GM12873 (cell line): ENCODE measurements at regions not wholly inside any gene's neighbourhood (a gene's known extent, or its start where the extent isn't known, plus 50 kb on each side); places are given as distances from the start of the nearest gene placed in this dataset.

Source experiments
- TF ChIP-seq, protein P1 (sequence below): IDR thresholded peaks from 2 replicates; pipeline ENCODE4 v1.5.1; 2012; ENCODE audit warnings: low read depth, mild to moderate bottlenecking, moderate library complexity, low read length, control low read depth; ENCODE audit not compliant: insufficient read depth; ENCODE audit errors: missing control alignments

DNA sequence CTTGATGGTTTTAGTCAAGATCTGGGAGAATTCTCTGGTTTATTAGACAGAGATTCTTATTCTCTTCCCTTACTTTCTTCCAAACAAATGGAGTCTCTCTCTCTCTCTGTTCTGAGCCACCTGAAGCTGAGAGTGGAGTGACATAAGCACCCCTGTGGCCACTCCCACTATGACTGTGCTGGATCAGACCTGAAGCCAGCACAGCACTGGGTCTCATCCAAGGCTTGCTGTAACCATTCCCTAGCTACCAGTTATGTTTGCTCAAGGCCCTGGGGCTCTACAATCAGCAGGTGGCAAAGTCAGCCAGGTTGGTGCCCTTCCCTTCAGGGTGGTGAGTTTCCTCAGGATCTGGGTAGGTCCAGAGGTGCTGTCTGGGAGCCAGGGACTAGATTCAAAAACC lies 568.5 kb downstream of the AACS start:
- TF ChIP-seq, protein P1, sequence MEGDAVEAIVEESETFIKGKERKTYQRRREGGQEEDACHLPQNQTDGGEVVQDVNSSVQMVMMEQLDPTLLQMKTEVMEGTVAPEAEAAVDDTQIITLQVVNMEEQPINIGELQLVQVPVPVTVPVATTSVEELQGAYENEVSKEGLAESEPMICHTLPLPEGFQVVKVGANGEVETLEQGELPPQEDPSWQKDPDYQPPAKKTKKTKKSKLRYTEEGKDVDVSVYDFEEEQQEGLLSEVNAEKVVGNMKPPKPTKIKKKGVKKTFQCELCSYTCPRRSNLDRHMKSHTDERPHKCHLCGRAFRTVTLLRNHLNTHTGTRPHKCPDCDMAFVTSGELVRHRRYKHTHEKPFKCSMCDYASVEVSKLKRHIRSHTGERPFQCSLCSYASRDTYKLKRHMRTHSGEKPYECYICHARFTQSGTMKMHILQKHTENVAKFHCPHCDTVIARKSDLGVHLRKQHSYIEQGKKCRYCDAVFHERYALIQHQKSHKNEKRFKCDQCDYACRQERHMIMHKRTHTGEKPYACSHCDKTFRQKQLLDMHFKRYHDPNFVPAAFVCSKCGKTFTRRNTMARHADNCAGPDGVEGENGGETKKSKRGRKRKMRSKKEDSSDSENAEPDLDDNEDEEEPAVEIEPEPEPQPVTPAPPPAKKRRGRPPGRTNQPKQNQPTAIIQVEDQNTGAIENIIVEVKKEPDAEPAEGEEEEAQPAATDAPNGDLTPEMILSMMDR, result no peak

DNA sequence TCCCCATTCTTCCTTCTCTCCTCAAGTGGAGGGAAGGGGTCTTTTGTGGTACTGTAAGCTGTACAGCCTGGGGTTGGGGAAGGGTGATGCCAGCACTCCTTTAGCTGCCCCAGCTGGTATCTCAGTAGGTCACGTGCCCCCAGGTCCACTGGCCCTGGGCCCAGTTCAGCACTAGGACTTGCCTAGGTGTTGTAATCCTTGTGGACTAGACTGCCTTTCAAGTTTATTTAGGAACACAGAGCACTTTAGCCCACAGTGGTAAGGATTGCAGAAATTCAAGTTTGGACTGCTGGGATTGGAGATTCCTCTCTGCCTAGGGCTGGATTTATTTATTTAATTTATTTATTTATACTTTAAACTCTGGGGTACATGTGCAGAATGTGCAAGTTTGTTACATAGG lies 569.6 kb downstream of the AACS start:
- TF ChIP-seq, protein P1, result no peak

DNA sequence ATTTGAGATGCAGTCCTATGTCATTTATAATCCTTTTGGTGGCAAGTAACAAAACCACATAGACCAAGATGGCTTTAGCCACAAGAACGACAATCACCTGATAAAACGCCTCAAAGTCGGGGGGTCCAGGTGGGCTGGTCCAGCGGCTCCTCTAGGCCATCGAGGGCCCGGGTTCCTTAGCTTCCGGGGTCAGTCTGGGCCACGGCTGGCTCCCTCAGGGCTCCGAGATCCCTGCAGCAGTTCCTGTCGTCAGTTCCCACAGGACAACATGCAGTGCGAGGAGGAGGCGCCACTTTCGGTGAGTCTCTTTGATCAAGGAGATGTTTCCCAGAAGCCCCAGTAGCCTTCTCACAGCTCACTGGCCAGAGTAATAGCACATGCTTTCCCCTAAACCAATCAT lies 574.6 kb downstream of the AACS start:
- TF ChIP-seq, protein P1, result no peak

- TF ChIP-seq, protein P1, result no peak
These were observed 577.8 kb downstream of the AACS start for GRCh38 chr12:125643055-125643454.

DNA sequence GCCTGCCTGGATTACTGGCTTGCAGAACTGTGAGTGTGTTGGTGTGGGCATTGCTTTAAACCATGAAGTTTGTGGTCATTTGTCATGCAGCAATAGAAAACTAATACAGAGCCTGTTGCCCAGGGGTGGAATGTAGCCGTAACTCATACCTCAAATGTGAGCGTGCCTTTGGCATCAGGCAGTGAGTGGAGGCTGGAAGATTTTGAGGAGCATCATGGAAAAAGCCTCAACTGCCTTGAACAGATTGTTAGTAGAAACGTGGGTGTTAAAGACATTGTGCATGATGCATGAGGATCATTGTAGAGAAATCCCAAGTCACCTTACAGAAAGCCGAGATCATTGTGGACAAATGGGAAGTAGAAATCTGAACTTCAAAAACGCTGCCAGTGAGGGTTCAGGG lies 580.5 kb downstream of the AACS start:
- TF ChIP-seq, protein P1, result no peak

DNA sequence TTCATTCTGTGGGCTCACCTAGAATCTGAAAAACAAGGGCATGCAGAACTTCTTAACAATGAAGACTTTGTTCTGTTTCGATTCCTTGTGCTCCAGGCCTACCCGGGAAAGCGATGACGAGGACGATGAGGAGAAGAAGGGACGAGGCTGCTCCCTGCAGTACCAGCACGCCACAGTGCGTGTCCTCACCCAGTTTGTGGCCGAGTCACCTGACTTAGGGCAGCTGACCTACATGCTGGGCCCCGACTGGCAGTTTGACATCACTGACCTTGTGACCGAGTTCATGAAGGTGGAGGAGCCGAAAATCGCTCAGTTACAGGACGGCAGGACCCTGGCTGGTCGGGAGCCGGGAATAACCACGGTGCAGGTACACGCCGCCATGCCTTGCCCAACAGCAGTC lies 585.4 kb downstream of the AACS start:
- TF ChIP-seq, protein P1, result no peak

- TF ChIP-seq, protein P1, result no peak
These were observed 586.4 kb downstream of the AACS start for GRCh38 chr12:125651625-125652024.
